ENCODE measurements at regions not wholly inside any gene's neighbourhood (a gene's known extent, or its start where the extent isn't known, plus 50 kb on each side); places are given as distances from the start of the nearest gene placed in this dataset.

DNA sequence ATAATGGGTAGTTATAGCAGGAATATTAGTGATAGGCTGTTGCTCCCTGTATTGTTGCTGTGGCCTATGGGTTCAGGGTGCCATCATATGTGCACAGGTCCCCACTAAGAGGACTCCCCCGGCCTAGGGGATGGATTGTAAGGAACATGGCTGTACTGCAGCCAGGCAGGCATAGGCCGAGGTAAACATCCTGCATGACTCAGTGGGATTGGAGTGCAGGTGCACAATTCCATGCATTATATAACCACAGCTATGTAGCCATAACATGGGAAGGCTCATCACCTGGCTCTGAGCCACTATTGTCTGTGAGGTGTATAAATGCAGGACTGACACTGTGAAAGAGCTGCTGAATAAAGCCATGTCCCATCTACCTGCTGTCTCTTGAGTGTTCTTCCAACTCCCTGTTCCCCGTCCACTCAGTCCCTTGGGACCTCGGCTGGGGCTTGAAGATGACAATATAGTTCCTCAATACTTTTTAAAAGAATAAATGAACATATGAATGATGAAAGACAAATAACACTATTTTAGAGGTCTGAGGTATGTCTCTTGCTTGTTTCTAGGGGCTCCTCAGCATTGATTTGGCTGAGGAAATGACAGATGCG is 425.2 kb downstream of the IDS start:
- no peak for TF ChIP-seq POLR2A (IDR thresholded peaks at IDR 0.05)
- TF ChIP-seq, protein P1, sequence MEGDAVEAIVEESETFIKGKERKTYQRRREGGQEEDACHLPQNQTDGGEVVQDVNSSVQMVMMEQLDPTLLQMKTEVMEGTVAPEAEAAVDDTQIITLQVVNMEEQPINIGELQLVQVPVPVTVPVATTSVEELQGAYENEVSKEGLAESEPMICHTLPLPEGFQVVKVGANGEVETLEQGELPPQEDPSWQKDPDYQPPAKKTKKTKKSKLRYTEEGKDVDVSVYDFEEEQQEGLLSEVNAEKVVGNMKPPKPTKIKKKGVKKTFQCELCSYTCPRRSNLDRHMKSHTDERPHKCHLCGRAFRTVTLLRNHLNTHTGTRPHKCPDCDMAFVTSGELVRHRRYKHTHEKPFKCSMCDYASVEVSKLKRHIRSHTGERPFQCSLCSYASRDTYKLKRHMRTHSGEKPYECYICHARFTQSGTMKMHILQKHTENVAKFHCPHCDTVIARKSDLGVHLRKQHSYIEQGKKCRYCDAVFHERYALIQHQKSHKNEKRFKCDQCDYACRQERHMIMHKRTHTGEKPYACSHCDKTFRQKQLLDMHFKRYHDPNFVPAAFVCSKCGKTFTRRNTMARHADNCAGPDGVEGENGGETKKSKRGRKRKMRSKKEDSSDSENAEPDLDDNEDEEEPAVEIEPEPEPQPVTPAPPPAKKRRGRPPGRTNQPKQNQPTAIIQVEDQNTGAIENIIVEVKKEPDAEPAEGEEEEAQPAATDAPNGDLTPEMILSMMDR (IDR thresholded peaks at IDR 0.05): no peak

Data from esophagus squamous epithelium (tissue), 4 donors.